H1 (cell line): ENCODE measurements at regions not wholly inside any gene's neighbourhood (a gene's known extent, or its start where the extent isn't known, plus 50 kb on each side); places are given as distances from the start of the nearest gene placed in this dataset.

Experiments
- CTCF ChIA-PET: fragments of 300-600 bp; sonication (Branson Sonifier 250); formaldehyde crosslinking; loops from one replicate; lab custom pipeline; 2021; ENCODE audit not compliant: partially characterized antibody; lab: Charles Lee
- POLR2A ChIA-PET: fragments of 300-600 bp; sonication (Branson Sonifier 250); formaldehyde crosslinking; loops from one replicate; lab custom pipeline; 2021; ENCODE audit warnings: inconsistent platforms; ENCODE audit not compliant: partially characterized antibody; lab: Charles Lee
- DNase-seq, 2 experiments: peaks; one replicate each; pipeline versions ENCODE4 v3.0.0 to v3.0.0-alpha.2; 2010 to 2022; ENCODE audit warnings: low spot score in 2 of 2, low read depth in 1 of 2, mixed read lengths in 1 of 2
- FAIRE-seq: peaks from 2 replicates; lab custom pipeline; 2011; peaks lifted over from hg19 to GRCh38; lab: Jason Lieb, UNC
- H2AFZ ChIP-seq: 2 replicates; pipeline ENCODE4 v1.8.1; 2012; ENCODE audit warnings: low read length, inconsistent platforms
- H2AK5ac ChIP-seq: 2 replicates; pipeline ENCODE4 v1.6.1; 2013; ENCODE audit warnings: low read depth, low read length
- H2BK120ac ChIP-seq: replicated peaks from 2 replicates; pipeline ENCODE3; 2013; ENCODE audit warnings: low read depth, low read length, inconsistent platforms
- H2BK12ac ChIP-seq: 2 replicates; pipeline ENCODE4 v1.6.1; 2013; ENCODE audit warnings: low read depth, low read length
- H2BK15ac ChIP-seq: 2 replicates; pipeline ENCODE4 v1.6.1; 2013; ENCODE audit warnings: low read length
- H2BK20ac ChIP-seq: 2 replicates; pipeline ENCODE4 v1.6.1; 2013; ENCODE audit warnings: low read length
- H2BK5ac ChIP-seq: 2 replicates; pipeline ENCODE4 v1.6.1; 2013; ENCODE audit warnings: low read depth, low read length
- H3K14ac ChIP-seq: 2 replicates; pipeline ENCODE4 v1.6.1; 2013; ENCODE audit warnings: inconsistent platforms; ENCODE audit not compliant: insufficient read length
- H3K18ac ChIP-seq: 2 replicates; pipeline ENCODE4 v1.6.1; 2013; ENCODE audit warnings: low read length; ENCODE audit errors: extremely low read depth
- H3K23ac ChIP-seq: 2 replicates; pipeline ENCODE4 v1.6.1; 2013; ENCODE audit warnings: inconsistent platforms; ENCODE audit not compliant: insufficient read length
- H3K23me2 ChIP-seq: 2 replicates; pipeline ENCODE4 v1.6.1; 2013; ENCODE audit warnings: low read depth, low read length
- H3K27ac ChIP-seq: 2 replicates; pipeline ENCODE4 v1.6.1; 2011; ENCODE audit warnings: low read depth, low read length, inconsistent platforms
- H3K27me3 ChIP-seq, 4 experiments: replicated peaks in 1 of 4; 1 replicate in 1 of 4; 2 replicates in 3 of 4; pipeline versions ENCODE4 v1.6.1 to v1.8.1; 2011 to 2013; ENCODE audit warnings: low read length in 3 of 4, mild to moderate bottlenecking in 3 of 4, inconsistent platforms in 2 of 4, mixed read lengths in 2 of 4, moderate library complexity in 1 of 4; ENCODE audit not compliant: control insufficient read depth in 3 of 4, insufficient read depth in 3 of 4; ENCODE audit errors: extremely low read depth in 1 of 4
- H3K36me3 ChIP-seq, 4 experiments: 2 replicates each; pipeline versions ENCODE4 v1.6.1 to v1.8.1; 2011 to 2013; ENCODE audit warnings: mild to moderate bottlenecking in 4 of 4, low read length in 3 of 4, moderate library complexity in 2 of 4, control low read depth in 1 of 4, inconsistent platforms in 1 of 4; ENCODE audit not compliant: insufficient read depth in 4 of 4, control insufficient read depth in 2 of 4
- H3K4ac ChIP-seq: replicated peaks from 2 replicates; pipeline ENCODE3; 2013; ENCODE audit warnings: low read length, low read depth, mixed read lengths, inconsistent platforms; ENCODE audit not compliant: insufficient read length
- H3K4me1 ChIP-seq, 4 experiments: replicated peaks in 1 of 4; 1 replicate in 1 of 4; 2 replicates in 3 of 4; pipeline versions ENCODE4 v1.6.1 to v1.8.1; 2011 to 2013; ENCODE audit warnings: low read length in 3 of 4, inconsistent platforms in 2 of 4, mixed read lengths in 1 of 4; ENCODE audit not compliant: insufficient read depth in 4 of 4, control insufficient read depth in 3 of 4
- H3K4me2 ChIP-seq, 2 experiments: 2 replicates each; pipeline versions ENCODE4 v1.6.1 to v1.8.1; 2011 to 2013; ENCODE audit warnings: low read depth in 2 of 2, low read length in 2 of 2, control low read depth in 1 of 2, inconsistent platforms in 1 of 2, mild to moderate bottlenecking in 1 of 2; ENCODE audit not compliant: insufficient read depth in 1 of 2
- H3K4me3 ChIP-seq, 4 experiments: fragments of 200-600, 300-600 bp in 1 of 4; sonication (generic), shearing (Covaris generic), sonication (Bioruptor Twin) in 1 of 4; 2 replicates each; pipeline versions ENCODE4 v1.5.1 to v1.8.1; 2011 to 2016; ENCODE audit warnings: low read length in 4 of 4, low read depth in 3 of 4, control low read depth in 2 of 4, inconsistent platforms in 2 of 4, mild to moderate bottlenecking in 2 of 4, mixed read lengths in 1 of 4, moderate library complexity in 1 of 4; ENCODE audit not compliant: insufficient read depth in 2 of 4; ENCODE audit errors: extremely low read depth in 1 of 4
- H3K56ac ChIP-seq: replicated peaks from 2 replicates; pipeline ENCODE3; 2013; ENCODE audit warnings: low read depth, mild to moderate bottlenecking, mixed read lengths, low read length, inconsistent platforms; ENCODE audit not compliant: insufficient read length
- H3K79me1 ChIP-seq: 2 replicates; pipeline ENCODE4 v1.6.1; 2013; ENCODE audit warnings: low read depth, low read length, control low read depth
- H3K79me2 ChIP-seq, 2 experiments: 2 replicates each; pipeline versions ENCODE4 v1.6.1 to v1.8.1; 2012 to 2013; ENCODE audit warnings: low read length in 2 of 2, mild to moderate bottlenecking in 2 of 2, inconsistent platforms in 1 of 2; ENCODE audit not compliant: insufficient read depth in 2 of 2, control insufficient read depth in 1 of 2
- H3K9ac ChIP-seq, 4 experiments: replicated peaks in 1 of 4; 1 replicate in 1 of 4; 2 replicates in 3 of 4; pipeline versions ENCODE4 v1.6.1 to v1.8.1; 2011 to 2013; ENCODE audit warnings: low read depth in 3 of 4, low read length in 3 of 4, control low read depth in 2 of 4, mild to moderate bottlenecking in 2 of 4, moderate library complexity in 2 of 4, inconsistent platforms in 1 of 4; ENCODE audit errors: extremely low read depth in 1 of 4
- H3K9me3 ChIP-seq, 2 experiments: 2 replicates each; pipeline versions ENCODE4 v1.6.1 to v1.8.1; 2012 to 2013; ENCODE audit warnings: mild to moderate bottlenecking in 2 of 2, moderate library complexity in 2 of 2, control low read depth in 1 of 2, inconsistent platforms in 1 of 2, low read depth in 1 of 2, low read length in 1 of 2, mixed read lengths in 1 of 2; ENCODE audit not compliant: insufficient read depth in 2 of 2
- H4K20me1 ChIP-seq, 2 experiments: replicated peaks in 1 of 2; 2 replicates each; pipeline versions ENCODE3 to v1.8.1; 2011 to 2013; ENCODE audit warnings: inconsistent platforms in 2 of 2, low read length in 2 of 2, mild to moderate bottlenecking in 1 of 2; ENCODE audit not compliant: insufficient read depth in 2 of 2, control insufficient read depth in 1 of 2
- H4K5ac ChIP-seq: 2 replicates; pipeline ENCODE4 v1.6.1; 2013; ENCODE audit warnings: low read length, low read depth, mixed read lengths, inconsistent platforms; ENCODE audit not compliant: insufficient read length
- H4K8ac ChIP-seq: 2 replicates; pipeline ENCODE4 v1.8.0; 2013; ENCODE audit warnings: mild to moderate bottlenecking, moderate library complexity, low read length, inconsistent platforms; ENCODE audit not compliant: insufficient read depth; ENCODE audit errors: extremely low read depth
- H4K91ac ChIP-seq: replicated peaks from 2 replicates; pipeline ENCODE3; 2013; ENCODE audit warnings: low read length, mixed read lengths, inconsistent platforms; ENCODE audit not compliant: insufficient read length
- BCL11A ChIP-seq, 2 experiments: IDR thresholded peaks; one replicate each; pipeline ENCODE4 v1.6.1; 2011; ENCODE audit warnings: low read depth in 2 of 2, low read length in 2 of 2, mild to moderate bottlenecking in 2 of 2
- CEBPB ChIP-seq: IDR thresholded peaks from 2 replicates; pipeline ENCODE4 v1.6.1; 2012; ENCODE audit warnings: low read depth, low read length
- EGR1 ChIP-seq: IDR thresholded peaks from 2 replicates; pipeline ENCODE4 v1.6.1; 2011; ENCODE audit warnings: low read depth, low read length, borderline replicate concordance
- EP300 ChIP-seq, 2 experiments: IDR thresholded peaks; 1 replicate in 1 of 2; 2 replicates in 1 of 2; pipeline ENCODE4 v1.6.1; 2011 to 2012; ENCODE audit warnings: low read depth in 2 of 2, low read length in 2 of 2, mild to moderate bottlenecking in 2 of 2, borderline replicate concordance in 1 of 2, inconsistent platforms in 1 of 2, moderate library complexity in 1 of 2
- GABPA ChIP-seq: IDR thresholded peaks from 2 replicates; pipeline ENCODE4 v1.6.1; 2011; ENCODE audit warnings: mild to moderate bottlenecking, low read length, moderate library complexity, borderline replicate concordance; ENCODE audit not compliant: insufficient read depth
- KDM4A ChIP-seq: IDR thresholded peaks from one replicate; pipeline ENCODE4 v1.7.1; 2012; ENCODE audit warnings: low read depth, mild to moderate bottlenecking, moderate library complexity, low read length, inconsistent platforms; ENCODE audit not compliant: severe bottlenecking
- MAFK ChIP-seq: IDR thresholded peaks from 2 replicates; pipeline ENCODE4 v1.6.1; 2012; ENCODE audit warnings: low read depth, mild to moderate bottlenecking, improper control_type of control experiment, low read length
- MAX ChIP-seq: IDR thresholded peaks from 2 replicates; pipeline ENCODE4 v1.6.1; 2012; ENCODE audit warnings: inconsistent platforms
- NANOG ChIP-seq: IDR thresholded peaks from 2 replicates; pipeline ENCODE4 v1.6.1; 2011; ENCODE audit warnings: low read length, low read depth, mild to moderate bottlenecking, inconsistent platforms; ENCODE audit not compliant: insufficient read depth, poor library complexity, severe bottlenecking
- NRF1 ChIP-seq: IDR thresholded peaks from 2 replicates; pipeline ENCODE4 v1.6.1; 2011; ENCODE audit warnings: mild to moderate bottlenecking, low read depth, low read length, improper control_type of control experiment
- SRF ChIP-seq: IDR thresholded peaks from 2 replicates; pipeline ENCODE4 v1.6.1; 2011; ENCODE audit warnings: mild to moderate bottlenecking, low read depth, low read length, moderate library complexity
- TBP ChIP-seq: IDR thresholded peaks from 2 replicates; pipeline ENCODE4 v1.6.1; 2011; ENCODE audit warnings: low read depth, low read length, improper control_type of control experiment
- TCF12 ChIP-seq: IDR thresholded peaks from 2 replicates; pipeline ENCODE4 v1.6.1; 2011; ENCODE audit warnings: low read depth, mild to moderate bottlenecking, low read length
- YY1 ChIP-seq: IDR thresholded peaks from 2 replicates; pipeline ENCODE4 v1.6.1; 2011; ENCODE audit warnings: low read depth, mild to moderate bottlenecking, low read length
- WGBS, 2 experiments: shearing (Covaris generic) in 1 of 2; methylation state at CpG; one replicate each; pipeline versions ENCODE4 v1.1.6 to v1.1.7; 2013 to 2015; ENCODE audit warnings: low lambda C conversion rate in 2 of 2, mixed read lengths in 2 of 2, inconsistent platforms in 1 of 2, low coverage in 1 of 2, missing lambda C conversion rate in 1 of 2; ENCODE audit not compliant: insufficient replicate concordance in 2 of 2, insufficient coverage in 1 of 2, insufficient read length in 1 of 2; ENCODE audit errors: extremely low coverage in 1 of 2, missing lambda C conversion rate in 1 of 2; 5-methylcytosine and 5-hydroxymethylcytosine counted together

- WGBS, 2 experiments = 87% methylated on average over 2 of the region's 2 CpGs; no CpG with 5 or more reads in 1 of the 2 experiments
- CTCF ChIA-PET = no interaction called here
- no peak for TF ChIP-seq CEBPB
- no peak for TF ChIP-seq EGR1
- no peak for TF ChIP-seq BCL11A (IDR thresholded peaks at IDR 0.05; ENCODE audit: low read depth in 2 of 2, low read length in 2 of 2)
- no peak for TF ChIP-seq TCF12
- TF ChIP-seq EP300 (IDR thresholded peaks at IDR 0.05; ENCODE audit: borderline replicate concordance in 1 of 2, low read depth in 2 of 2, low read length in 2 of 2) = no peak
- TF ChIP-seq KDM4A = no peak
- no peak for TF ChIP-seq YY1
- TF ChIP-seq MAX = no peak
- TF ChIP-seq NRF1 = no peak
- TF ChIP-seq NANOG = no peak
- TF ChIP-seq GABPA = no peak
- TF ChIP-seq MAFK = no peak
- TF ChIP-seq TBP = no peak
- TF ChIP-seq SRF = no peak
Measured at GRCh38 chr9:84107081-84107480, 126.5 kb downstream of the RMI1 start.

More at GRCh38 chr9:84107081-84107480, 126.5 kb downstream of the RMI1 start:
- H4K8ac ChIP-seq = no peak overlapping the region
- no peak overlapping the region for H3K27ac ChIP-seq
- no peaks in the 10 kb centered on the region for H3K23me2 ChIP-seq
- no peak overlapping the region; a peak in 1 of 7 replicates for H3K9ac ChIP-seq
- no peaks in the 10 kb centered on the region for H3K79me2 ChIP-seq
- H3K4me1 ChIP-seq = no peaks in the 10 kb centered on the region
- H4K91ac ChIP-seq = no peak overlapping the region
- no peak overlapping the region for H2AK5ac ChIP-seq
- H3K27me3 ChIP-seq = peaks cover 0 to 11% (median 5%) of the 10 kb centered on the region in 4 experiments; a peak in 5 of 7 replicates
- H4K5ac ChIP-seq = no peak overlapping the region
- no peaks in the 10 kb centered on the region for H4K20me1 ChIP-seq
- H2BK12ac ChIP-seq = no peak overlapping the region
- no peak overlapping the region for H2BK15ac ChIP-seq
- H3K36me3 ChIP-seq = no peaks in the 10 kb centered on the region
- no peak overlapping the region for H3K4me3 ChIP-seq
- no peaks in the 10 kb centered on the region for H3K9me3 ChIP-seq
- H3K79me1 ChIP-seq = no peaks in the 10 kb centered on the region
- H2BK120ac ChIP-seq = no peak overlapping the region
- H3K56ac ChIP-seq = no peak overlapping the region
- no peak overlapping the region for H2BK5ac ChIP-seq
- H3K18ac ChIP-seq = no peak overlapping the region
- H3K14ac ChIP-seq = no peak overlapping the region
- FAIRE-seq (no peak), DNase-seq (no peak)
- no peak overlapping the region for H3K4ac ChIP-seq
- no peak overlapping the region for H2AFZ ChIP-seq
- no peak overlapping the region for H3K23ac ChIP-seq
- H2BK20ac ChIP-seq = no peak overlapping the region
- H3K4me2 ChIP-seq = no peak overlapping the region
- POLR2A ChIA-PET = no interaction called here
